DOHH2 (cell line): ENCODE measurements at regions not wholly inside any gene's neighbourhood (a gene's known extent, or its start where the extent isn't known, plus 50 kb on each side); places are given as distances from the start of the nearest gene placed in this dataset.

ENCODE experiments used
- CTCF ChIP-seq: fragments of 200-600 bp; sonication (generic); IDR thresholded peaks from one replicate; pipeline ENCODE4 v1.5.1; 2014; ENCODE audit warnings: antibody characterized with exemption, mild to moderate bottlenecking, low read depth, low read length; ENCODE audit not compliant: poor library complexity, severe bottlenecking
- EZH2phosphoT487 ChIP-seq: fragments of 200-600 bp; sonication (generic); IDR thresholded peaks from 2 replicates; pipeline ENCODE4 v1.6.1; 2017; ENCODE audit warnings: borderline replicate concordance, mild to moderate bottlenecking, antibody characterized with exemption, low read length, moderate library complexity, mixed read lengths

- TF ChIP-seq CTCF = no peak
- TF ChIP-seq EZH2phosphoT487 = no peak
Measured at GRCh38 chr21:24323536-24323935, 1283.7 kb downstream of the MRPL39 start.
